HepG2 (cell line): ENCODE measurements at regions not wholly inside any gene's neighbourhood (a gene's known extent, or its start where the extent isn't known, plus 50 kb on each side); places are given as distances from the start of the nearest gene placed in this dataset.

Experiments used
- ATAC-seq: fragments of 200-7000 bp; cut with Tn5 transposase; 3 replicates; pipeline ENCODE4 v1.9.1; 2020; ENCODE audit warnings: mild to moderate bottlenecking, moderate library complexity
- BruUV-seq: library from RNA; stranded (reverse); fragments of 400-500 nt; replicated peaks from 2 replicates; lab custom pipeline; 2021; lab: Mats Ljungman, UMichigan
- CTCF ChIA-PET: fragments of 300-600 bp; formaldehyde crosslinking; extraction: SDS; loops from one replicate; lab custom pipeline; 2021; ENCODE audit warnings: low total read pairs, inconsistent platforms, low intra/inter-chr PET ratio; lab: Yijun Ruan, JAX
- POLR2A ChIA-PET: fragments of 350-600 bp; sonication (Branson Sonifier 250); formaldehyde crosslinking; loops from one replicate; lab custom pipeline; 2020; ENCODE audit warnings: antibody characterized with exemption, inconsistent platforms; lab: Yijun Ruan, JAX
- DNase-seq: peaks from one replicate; pipeline ENCODE4 v3.0.0-alpha.2; 2015; ENCODE audit warnings: low spot score
- FAIRE-seq: peaks from 3 replicates; lab custom pipeline; 2011; peaks lifted over from hg19 to GRCh38; lab: Jason Lieb, UNC
- H2AFZ ChIP-seq: one replicate; pipeline ENCODE4 v1.6.1; 2011; ENCODE audit warnings: low read length, inconsistent platforms
- H3K27ac ChIP-seq: fragments of 300-600 bp; 3 replicates; pipeline ENCODE4 v1.8.0; 2011; ENCODE audit warnings: mixed run types, mild to moderate bottlenecking, mixed read lengths, low read length, inconsistent platforms; ENCODE audit not compliant: insufficient read depth; ENCODE audit errors: extremely low read length
- H3K27me3 ChIP-seq, 2 experiments: fragments of 200-600 bp in 1 of 2; 2 replicates in 1 of 2; 3 replicates in 1 of 2; pipeline versions ENCODE4 v1.6.0 to v1.8.0; 2011; ENCODE audit warnings: low read length in 2 of 2, mild to moderate bottlenecking in 2 of 2, moderate library complexity in 2 of 2, inconsistent platforms in 1 of 2; ENCODE audit not compliant: insufficient read depth in 2 of 2, control insufficient read depth in 1 of 2
- H3K36me3 ChIP-seq, 2 experiments: fragments of 200-600 bp in 1 of 2; replicated peaks in 1 of 2; 2 replicates in 1 of 2; 3 replicates in 1 of 2; pipeline versions ENCODE4 v1.5.1 to v1.8.0; 2011; ENCODE audit warnings: low read length in 2 of 2, inconsistent platforms in 1 of 2; ENCODE audit not compliant: insufficient read depth in 2 of 2, control insufficient read depth in 1 of 2
- H3K4me1 ChIP-seq: 2 replicates; pipeline ENCODE4 v1.5.1; 2012; ENCODE audit warnings: low read length, inconsistent platforms; ENCODE audit not compliant: insufficient read depth
- H3K4me2 ChIP-seq: 2 replicates; pipeline ENCODE4 v1.6.0; 2011; ENCODE audit warnings: low read depth, low read length, inconsistent platforms
- H3K4me3 ChIP-seq, 3 experiments: fragments of 200-600 bp in 1 of 3; sonication (generic), shearing (Covaris generic) in 1 of 3; replicated peaks in 1 of 3; 2 replicates each; pipeline ENCODE4 v1.5.1; 2011 to 2016; ENCODE audit warnings: low read length in 3 of 3, inconsistent platforms in 2 of 3, low read depth in 2 of 3, mild to moderate bottlenecking in 2 of 3, control low read depth in 1 of 3, mixed read lengths in 1 of 3; ENCODE audit not compliant: insufficient read depth in 1 of 3
- H3K79me2 ChIP-seq: one replicate; pipeline ENCODE4 v1.6.1; 2011; ENCODE audit warnings: low read length, inconsistent platforms; ENCODE audit not compliant: insufficient read depth
- H3K9ac ChIP-seq: 2 replicates; pipeline ENCODE4 v1.6.0; 2011; ENCODE audit warnings: mild to moderate bottlenecking, low read depth, low read length, inconsistent platforms; ENCODE audit not compliant: insufficient read depth
- H3K9me3 ChIP-seq: 2 replicates; pipeline ENCODE4 v1.5.1; 2012; ENCODE audit warnings: mild to moderate bottlenecking, low read length
- H4K20me1 ChIP-seq: 2 replicates; pipeline ENCODE4 v1.6.0; 2011; ENCODE audit warnings: inconsistent platforms, mild to moderate bottlenecking, low read length, moderate library complexity; ENCODE audit not compliant: insufficient read depth
- HOXA3 ChIP-seq: sonication (generic); formaldehyde crosslinking; IDR thresholded peaks from 2 replicates; pipeline ENCODE4 v1.5.0; 2020; ENCODE audit warnings: missing genetic modification reagents
- MAFG ChIP-seq: sonication (generic); formaldehyde crosslinking; IDR thresholded peaks from 2 replicates; pipeline ENCODE4 v1.5.1; 2020; ENCODE audit warnings: mild to moderate bottlenecking, missing genetic modification reagents
- MIXL1 ChIP-seq: IDR thresholded peaks from 2 replicates; pipeline ENCODE4 v1.6.1; 2016
- NR2F2 ChIP-seq: IDR thresholded peaks from 2 replicates; pipeline ENCODE4 v1.6.1; 2012; ENCODE audit warnings: low read depth, inconsistent platforms, borderline replicate concordance
- SAFB2 ChIP-seq: sonication (generic); formaldehyde crosslinking; IDR thresholded peaks from 2 replicates; pipeline ENCODE4 v1.5.1; 2020; ENCODE audit warnings: missing genetic modification reagents, low read depth, mild to moderate bottlenecking, borderline replicate concordance
- SRF ChIP-seq: IDR thresholded peaks from 2 replicates; pipeline ENCODE4 v1.6.1; 2011; ENCODE audit warnings: mild to moderate bottlenecking, low read depth, low read length, moderate library complexity
- ZNF230 ChIP-seq: sonication (generic); formaldehyde crosslinking; IDR thresholded peaks from 2 replicates; pipeline ENCODE4 v1.4.0; 2020; ENCODE audit warnings: mild to moderate bottlenecking, missing genetic modification reagents
- ZNF367 ChIP-seq: sonication (generic); formaldehyde crosslinking; IDR thresholded peaks from 2 replicates; pipeline ENCODE4 v1.4.0; 2020; ENCODE audit warnings: missing genetic modification reagents, borderline replicate concordance
- ZNF44 ChIP-seq: sonication (generic); formaldehyde crosslinking; IDR thresholded peaks from 2 replicates; pipeline ENCODE4 v1.5.1; 2020; ENCODE audit warnings: mild to moderate bottlenecking, missing genetic modification reagents
- ZNF616 ChIP-seq: sonication (generic); formaldehyde crosslinking; IDR thresholded peaks from 2 replicates; pipeline ENCODE4 v1.5.0; 2020; ENCODE audit warnings: low read depth, mild to moderate bottlenecking, missing genetic modification reagents
- ZNF709 ChIP-seq: sonication (generic); formaldehyde crosslinking; IDR thresholded peaks from 2 replicates; pipeline ENCODE4 v1.5.0; 2020; ENCODE audit warnings: mild to moderate bottlenecking, missing genetic modification reagents
- WGBS: methylation state at CpG from one replicate; pipeline ENCODE4 v1.1.6; 2017; ENCODE audit warnings: low lambda C conversion rate; 5-methylcytosine and 5-hydroxymethylcytosine counted together
- in situ Hi-C: cut with HindIII; loops from 2 replicates; pipeline ENCODE4 v1.10.0; 2017; ENCODE audit warnings: low pct_unique_long_range_greater_than_20kb; ENCODE audit not compliant: extremely low pct_ligation_motif_present
- intact Hi-C: fragments of 100-400 bp; cut with micrococcal nuclease; formaldehyde crosslinking; loops from one replicate; pipeline ENCODE4 v1.10.0; 2022; ENCODE audit not compliant: unreplicated experiment

DNA sequence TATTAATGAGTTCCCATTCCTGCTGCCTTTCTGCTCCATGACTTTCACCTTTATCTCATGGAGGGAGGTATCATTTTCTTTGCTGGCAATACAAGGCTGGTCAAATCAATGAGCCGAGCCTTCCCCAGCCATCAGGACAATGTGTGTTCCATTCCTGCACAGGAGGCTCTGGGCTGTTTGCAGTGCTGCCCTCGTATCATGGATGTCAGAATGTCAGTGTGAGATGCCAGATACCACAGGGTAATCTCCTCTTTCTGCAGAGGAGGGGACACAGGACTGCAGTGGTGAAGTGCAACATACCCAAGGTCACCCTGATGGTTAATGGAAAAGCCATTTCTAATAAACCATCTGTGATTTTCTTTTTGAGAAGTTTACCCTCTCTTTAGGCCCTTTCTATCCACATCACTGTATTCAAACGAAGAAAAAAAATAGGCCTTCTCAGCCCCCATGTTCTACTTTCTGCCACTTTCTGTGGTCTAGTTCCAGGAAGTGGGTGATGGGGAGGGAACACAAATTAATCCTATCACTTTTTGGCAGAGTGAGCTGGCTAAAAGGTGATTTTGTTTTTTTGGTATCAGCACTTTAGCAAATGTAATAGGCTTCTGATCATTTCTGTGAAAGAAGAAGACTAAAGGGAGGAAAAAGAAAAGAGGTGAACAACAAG is 490.2 kb upstream of the BOD1L1 start (continued):
- TF ChIP-seq NR2F2: no peak

DNA sequence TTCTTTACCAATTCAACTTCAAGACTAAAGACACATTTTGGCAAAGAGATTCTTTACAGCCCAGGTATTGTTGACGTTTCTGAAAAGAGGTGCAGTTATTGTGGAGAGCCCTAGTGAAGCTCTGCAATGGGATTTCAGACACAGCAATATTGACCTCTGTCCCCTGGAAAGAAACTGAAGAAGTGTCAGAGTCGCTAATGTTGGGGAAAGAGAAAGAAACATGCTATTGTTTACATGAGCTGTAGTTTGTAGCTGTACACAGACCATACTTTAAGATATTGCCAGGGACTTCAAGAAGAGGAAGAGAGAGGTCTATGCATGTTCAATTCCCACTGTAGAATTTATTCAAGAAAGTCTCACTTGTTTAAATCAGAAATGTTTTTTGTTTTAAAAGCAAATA is 497.3 kb upstream of the BOD1L1 start:
- Histone ChIP-seq H3K79me2 (no peaks in the 10 kb centered on the region), H3K9ac (no peak overlapping the region), H3K4me3 (no peak overlapping the region), H2AFZ (no peak overlapping the region), H3K4me2 (no peak overlapping the region), H3K36me3 (no peaks in the 10 kb centered on the region), H4K20me1 (no peaks in the 10 kb centered on the region), H3K27me3 (no peaks in the 10 kb centered on the region), H3K4me1 (no peaks in the 10 kb centered on the region), H3K27ac (no peak overlapping the region), H3K9me3 (peaks cover 90% of the 10 kb centered on the region)
- POLR2A ChIA-PET: no interaction called here
- FAIRE-seq: no peak
- no peak for DNase-seq
- 0% methylated on average over 2 of the region's 2 CpGs for WGBS
- in situ Hi-C loops (no loop called here), intact Hi-C loops (no loop called here)
- TF ChIP-seq ZNF709 (no peak), ZNF230 (CRISPR knock-in tag) (no peak), ZNF44 (no peak), SRF (no peak), ZNF367 (CRISPR knock-in tag) (no peak), ZNF616 (no peak), MIXL1 (CRISPR knock-in tag) (no peak), SAFB2 (CRISPR knock-in tag) (no peak), HOXA3 (no peak), MAFG (CRISPR knock-in tag) (no peak)
- CTCF ChIA-PET: no interaction called here
- no TSS peak for BruUV-seq
- no peak for ATAC-seq
